Trophoblast cell (in vitro differentiated cells and primary cell): ENCODE measurements at regions not wholly inside any gene's neighbourhood (a gene's known extent, or its start where the extent isn't known, plus 50 kb on each side); places are given as distances from the start of the nearest gene placed in this dataset.

Experiments
- DNase-seq, 2 donors: peaks; one replicate each; pipeline ENCODE4 v3.0.0-alpha.2; 2016
- H2AFZ ChIP-seq: 2 replicates; pipeline ENCODE4 v1.6.1; 2013; ENCODE audit warnings: low read length, moderate library complexity, mild to moderate bottlenecking; ENCODE audit not compliant: insufficient read depth, poor library complexity
- H2AK5ac ChIP-seq: 2 replicates; pipeline ENCODE4 v1.6.1; 2013; ENCODE audit warnings: mild to moderate bottlenecking, low read length
- H2BK120ac ChIP-seq: 2 replicates; pipeline ENCODE4 v1.6.1; 2013; ENCODE audit warnings: low read length, mild to moderate bottlenecking, moderate library complexity; ENCODE audit not compliant: insufficient read depth, poor library complexity
- H2BK12ac ChIP-seq: 2 replicates; pipeline ENCODE4 v1.6.1; 2013; ENCODE audit warnings: mild to moderate bottlenecking, low read length, moderate library complexity
- H2BK5ac ChIP-seq: 2 replicates; pipeline ENCODE4 v1.6.1; 2013; ENCODE audit warnings: low read length, low read depth, moderate library complexity, mild to moderate bottlenecking; ENCODE audit not compliant: poor library complexity
- H3K14ac ChIP-seq: 2 replicates; pipeline ENCODE4 v1.6.1; 2013; ENCODE audit warnings: mild to moderate bottlenecking, low read length
- H3K18ac ChIP-seq: 2 replicates; pipeline ENCODE4 v1.6.1; 2013; ENCODE audit warnings: mild to moderate bottlenecking, low read length
- H3K23ac ChIP-seq: 2 replicates; pipeline ENCODE4 v1.6.1; 2013; ENCODE audit warnings: low read length
- H3K27ac ChIP-seq: 2 replicates; pipeline ENCODE4 v1.5.1; 2013; ENCODE audit warnings: low read depth, mild to moderate bottlenecking, inconsistent platforms, low read length, moderate library complexity
- H3K27me3 ChIP-seq: 2 replicates; pipeline ENCODE4 v1.6.1; 2013; ENCODE audit warnings: inconsistent platforms, mild to moderate bottlenecking, low read length, moderate library complexity; ENCODE audit not compliant: insufficient read depth
- H3K36me3 ChIP-seq, 2 experiments: 1 replicate in 1 of 2; 2 replicates in 1 of 2; pipeline ENCODE4 v1.6.1; 2013; ENCODE audit warnings: low read length in 2 of 2, mild to moderate bottlenecking in 2 of 2, moderate library complexity in 1 of 2; ENCODE audit not compliant: insufficient read depth in 2 of 2, control insufficient read depth in 1 of 2
- H3K4ac ChIP-seq: 2 replicates; pipeline ENCODE4 v1.6.1; 2013; ENCODE audit warnings: low read depth, mild to moderate bottlenecking, low read length, moderate library complexity
- H3K4me1 ChIP-seq, 2 experiments: 1 replicate in 1 of 2; 2 replicates in 1 of 2; pipeline ENCODE4 v1.6.1; 2013; ENCODE audit warnings: low read length in 2 of 2, mild to moderate bottlenecking in 2 of 2, moderate library complexity in 1 of 2; ENCODE audit not compliant: insufficient read depth in 2 of 2, control insufficient read depth in 1 of 2
- H3K4me2 ChIP-seq: 2 replicates; pipeline ENCODE4 v1.6.1; 2013; ENCODE audit warnings: inconsistent platforms, mild to moderate bottlenecking, low read length, moderate library complexity
- H3K4me3 ChIP-seq: 2 replicates; pipeline ENCODE4 v1.5.1; 2013; ENCODE audit warnings: mild to moderate bottlenecking, low read depth, low read length, inconsistent platforms
- H3K79me1 ChIP-seq: one replicate; pipeline ENCODE4 v1.6.1; 2013; ENCODE audit warnings: low read length
- H3K79me2 ChIP-seq: 2 replicates; pipeline ENCODE4 v1.6.1; 2013; ENCODE audit warnings: low read length, mild to moderate bottlenecking; ENCODE audit not compliant: control insufficient read depth, insufficient read depth, poor library complexity
- H3K9ac ChIP-seq: 2 replicates; pipeline ENCODE4 v1.6.1; 2013; ENCODE audit warnings: mild to moderate bottlenecking, low read length
- H3K9me3 ChIP-seq: 2 replicates; pipeline ENCODE4 v1.6.1; 2013; ENCODE audit warnings: low read depth, mild to moderate bottlenecking, control low read depth, inconsistent platforms, low read length; ENCODE audit not compliant: insufficient read depth
- H4K12ac ChIP-seq: 2 replicates; pipeline ENCODE4 v1.6.1; 2013; ENCODE audit warnings: low read depth, mild to moderate bottlenecking, low read length, moderate library complexity
- H4K8ac ChIP-seq: 2 replicates; pipeline ENCODE4 v1.6.1; 2013; ENCODE audit warnings: low read depth, mild to moderate bottlenecking, low read length, moderate library complexity
- H4K91ac ChIP-seq: one replicate; pipeline ENCODE4 v1.6.1; 2013; ENCODE audit warnings: low read depth, mild to moderate bottlenecking, low read length, moderate library complexity
- WGBS: extraction: QIAGEN DNeasy Blood & Tissue Kit; methylation state at CpG from one replicate; pipeline ENCODE4 v1.1.7; 2013; ENCODE audit warnings: missing lambda C conversion rate; ENCODE audit not compliant: insufficient read length, insufficient coverage; ENCODE audit errors: extremely low coverage; 5-methylcytosine and 5-hydroxymethylcytosine counted together

- Histone ChIP-seq H4K12ac (no peak overlapping the region), H3K4me2 (no peak overlapping the region), H2BK5ac (no peak overlapping the region), H4K91ac (no peak overlapping the region), H3K4ac (no peak overlapping the region), H3K27ac (no peak overlapping the region), H3K36me3 (no peaks in the 10 kb centered on the region), H2BK120ac (no peak overlapping the region), H2AFZ (no peak overlapping the region), H3K27me3 (no peaks in the 10 kb centered on the region), H3K79me1 (no peaks in the 10 kb centered on the region), H3K4me3 (no peak overlapping the region), H3K9ac (no peak overlapping the region), H2BK12ac (no peak overlapping the region), H3K23ac (no peak overlapping the region), H2AK5ac (no peak overlapping the region), H3K14ac (no peak overlapping the region), H4K8ac (no peak overlapping the region), H3K4me1 (no peaks in the 10 kb centered on the region), H3K79me2 (no peaks in the 10 kb centered on the region), H3K18ac (no peak overlapping the region), H3K9me3 (peaks cover 7% of the 10 kb centered on the region)
- WGBS, result no CpG with 5 or more reads among the region's 2 CpGs
- no peak for DNase-seq
Measured at GRCh38 chr7:152975076-152975475, 215.5 kb downstream of the ACTR3B start.

GRCh38 chr7:152979376-152979775, 219.8 kb downstream of the ACTR3B start:
- Histone ChIP-seq H3K18ac (no peak overlapping the region), H3K27ac (no peak overlapping the region), H3K4ac (no peak overlapping the region), H3K9me3 (no peaks in the 10 kb centered on the region), H4K8ac (no peak overlapping the region), H3K36me3 (no peaks in the 10 kb centered on the region), H3K79me2 (no peaks in the 10 kb centered on the region), H3K23ac (no peak overlapping the region), H4K91ac (no peak overlapping the region), H2AFZ (no peak overlapping the region), H3K4me1 (no peaks in the 10 kb centered on the region), H4K12ac (no peak overlapping the region), H3K14ac (no peak overlapping the region), H3K4me2 (no peak overlapping the region), H3K9ac (no peak overlapping the region), H3K4me3 (no peak overlapping the region), H2BK12ac (no peak overlapping the region), H2BK120ac (no peak overlapping the region), H2AK5ac (no peak overlapping the region), H3K27me3 (no peaks in the 10 kb centered on the region), H2BK5ac (no peak overlapping the region), H3K79me1 (no peaks in the 10 kb centered on the region)
- no peak for DNase-seq
- WGBS, result no CpG with 5 or more reads among the region's 3 CpGs

- H3K36me3 ChIP-seq, result no peaks in the 10 kb centered on the region
- no peak overlapping the region for H2BK12ac ChIP-seq
- H4K91ac ChIP-seq, result no peak overlapping the region
- H4K12ac ChIP-seq, result no peak overlapping the region
- H3K18ac ChIP-seq, result no peak overlapping the region
- no peak overlapping the region for H3K27ac ChIP-seq
- peaks cover 4% of the 10 kb centered on the region for H3K79me1 ChIP-seq
- no peak overlapping the region for H3K4me3 ChIP-seq
- no peak overlapping the region for H3K4ac ChIP-seq
- H3K9me3 ChIP-seq, result no peaks in the 10 kb centered on the region
- no peak overlapping the region for H2BK5ac ChIP-seq
- DNase-seq, result no peak
- H3K9ac ChIP-seq, result no peak overlapping the region
- no CpG with 5 or more reads among the region's 4 CpGs for whole genome bisulfite sequencing
- H3K79me2 ChIP-seq, result no peaks in the 10 kb centered on the region
- H3K14ac ChIP-seq, result no peak overlapping the region
- no peak overlapping the region for H2BK120ac ChIP-seq
- H3K4me2 ChIP-seq, result no peak overlapping the region
- no peak overlapping the region for H4K8ac ChIP-seq
- H2AFZ ChIP-seq, result no peak overlapping the region
- H3K4me1 ChIP-seq, result no peaks in the 10 kb centered on the region
- no peak overlapping the region for H3K23ac ChIP-seq
- no peak overlapping the region for H2AK5ac ChIP-seq
- H3K27me3 ChIP-seq, result no peaks in the 10 kb centered on the region
Measured at GRCh38 chr7:152984421-152984820, 224.9 kb downstream of the ACTR3B start.

GRCh38 chr7:152986376-152986775, 226.8 kb downstream of the ACTR3B start:
- Histone ChIP-seq H2AFZ (no peak overlapping the region), H4K12ac (no peak overlapping the region), H3K27me3 (no peaks in the 10 kb centered on the region), H3K4me2 (no peak overlapping the region), H3K4me3 (no peak overlapping the region), H3K79me1 (peaks cover 11% of the 10 kb centered on the region), H2BK12ac (no peak overlapping the region), H3K27ac (no peak overlapping the region), H3K4ac (no peak overlapping the region), H3K9ac (no peak overlapping the region), H4K8ac (no peak overlapping the region), H3K18ac (no peak overlapping the region), H3K36me3 (no peaks in the 10 kb centered on the region), H3K79me2 (no peaks in the 10 kb centered on the region), H2AK5ac (no peak overlapping the region), H3K14ac (no peak overlapping the region), H3K9me3 (no peaks in the 10 kb centered on the region), H3K23ac (no peak overlapping the region), H3K4me1 (no peaks in the 10 kb centered on the region), H2BK120ac (no peak overlapping the region), H4K91ac (no peak overlapping the region), H2BK5ac (no peak overlapping the region)
- WGBS, result no CpG with 5 or more reads among the region's 4 CpGs
- DNase-seq, result no peak
